ENCODE measurements at regions not wholly inside any gene's neighbourhood (a gene's known extent, or its start where the extent isn't known, plus 50 kb on each side); places are given as distances from the start of the nearest gene placed in this dataset.

GRCh38 chr1:116819081-116819480 is 64.9 kb downstream of the CD2 start:
- DNase-seq (ENCODE audit: low read depth, low spot score): no peak
- in situ Hi-C loops (cut with HindIII; ENCODE audit: low pct_unique_long_range_greater_than_20kb, low sequenced_read_pairs): no loop called here

- in situ Hi-C loops (cut with HindIII; ENCODE audit: low pct_unique_long_range_greater_than_20kb, low sequenced_read_pairs): no loop called here
- no peak for DNase-seq (ENCODE audit: low read depth, low spot score)
Measured at GRCh38 chr1:116820369-116820768, 66.1 kb downstream of the CD2 start.

- in situ Hi-C loops (cut with HindIII; ENCODE audit: low pct_unique_long_range_greater_than_20kb, low sequenced_read_pairs): no loop called here
- no peak for DNase-seq (ENCODE audit: low read depth, low spot score)
Measured at GRCh38 chr1:116821763-116822162, 67.5 kb downstream of the CD2 start.

- no peak for DNase-seq (ENCODE audit: low read depth, low spot score)
Measured at GRCh38 chr1:116824631-116825206, 70.5 kb downstream of the CD2 start.

GRCh38 chr1:116825207-116825719 is 71.0 kb downstream of the CD2 start:
- no peak for DNase-seq (ENCODE audit: low read depth, low spot score)
- in situ Hi-C loops (cut with HindIII; ENCODE audit: low pct_unique_long_range_greater_than_20kb, low sequenced_read_pairs): no loop called here

More at GRCh38 chr1:116824631-116825206, 70.5 kb downstream of the CD2 start:
- in situ Hi-C loops (cut with HindIII; ENCODE audit: low pct_unique_long_range_greater_than_20kb, low sequenced_read_pairs): no loop called here

DNA sequence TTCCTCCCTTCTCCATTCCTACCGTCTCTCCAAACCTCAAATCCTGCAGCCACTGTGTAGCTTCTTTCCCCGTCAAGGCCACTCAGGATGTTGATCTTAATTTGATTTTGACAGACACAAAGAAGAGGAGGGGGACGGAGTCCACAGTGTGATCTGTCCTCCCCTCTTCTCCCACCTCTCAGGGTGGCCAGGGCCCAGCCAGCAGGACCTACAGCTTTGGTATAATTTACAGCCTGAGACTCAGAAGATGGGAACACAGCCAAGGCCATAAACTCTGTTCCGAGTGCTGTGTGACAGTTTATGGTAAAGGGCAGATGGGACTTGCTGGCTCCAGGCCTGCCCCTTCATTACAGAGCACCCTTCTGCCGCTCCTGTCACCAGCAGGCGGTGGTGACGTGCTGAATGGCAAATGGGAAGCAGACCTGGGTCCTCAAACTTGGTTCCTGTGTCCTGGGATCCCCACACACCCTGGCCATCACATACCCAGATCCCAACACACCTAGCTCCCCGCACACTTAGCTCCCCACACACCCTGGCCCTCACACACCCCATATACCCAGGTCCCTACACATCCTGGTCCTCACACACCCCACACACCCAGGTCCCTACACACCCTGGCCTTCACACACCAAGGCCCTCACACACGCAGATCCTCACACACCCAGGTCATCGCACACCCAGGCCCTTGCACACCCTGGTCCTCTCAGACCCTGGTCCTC is 71.6 kb downstream of the CD2 start:
- in situ Hi-C loops (cut with HindIII; ENCODE audit: low pct_unique_long_range_greater_than_20kb, low sequenced_read_pairs): no loop called here
- DNase-seq (ENCODE audit: low read depth, low spot score): no peak

DNA sequence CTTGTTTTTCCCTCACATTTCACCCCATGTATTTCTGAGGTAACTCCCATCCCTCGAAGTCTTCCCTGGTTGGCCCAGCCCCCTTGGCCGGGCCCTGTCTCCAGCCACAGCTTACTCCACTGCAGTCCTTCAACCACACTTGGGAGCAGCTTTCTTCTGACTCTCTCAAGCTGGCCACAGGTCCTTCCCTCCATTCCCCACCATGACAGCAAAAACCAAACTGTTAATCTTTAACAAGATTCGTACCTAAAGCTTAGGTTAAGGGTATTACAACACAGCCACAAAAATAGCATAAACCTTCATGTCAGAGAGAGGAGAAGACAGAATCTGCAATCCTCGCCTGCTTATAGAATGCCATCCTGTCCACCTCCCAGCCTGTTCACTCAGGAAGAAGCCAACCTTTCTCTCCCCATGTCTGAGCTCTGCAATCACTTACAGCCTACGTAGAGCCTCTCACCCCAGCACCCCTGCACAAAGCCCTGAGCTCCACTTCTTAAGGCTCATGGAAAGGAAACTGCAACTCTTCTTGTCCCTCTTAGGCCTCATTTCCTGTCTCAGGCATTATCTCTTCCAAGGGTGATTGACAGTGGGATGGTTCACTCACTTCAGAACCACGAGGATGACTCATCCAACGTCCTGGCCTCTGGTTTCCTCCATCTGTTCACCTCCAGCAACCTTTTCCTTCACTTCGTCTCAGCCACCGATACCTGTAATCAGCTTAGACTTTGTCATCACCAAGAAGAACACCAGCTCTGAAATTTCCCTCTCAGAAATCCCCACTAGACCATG is 72.8 kb downstream of the CD2 start:
- in situ Hi-C loops (cut with HindIII; ENCODE audit: low pct_unique_long_range_greater_than_20kb, low sequenced_read_pairs): no loop called here
- no peak for DNase-seq (ENCODE audit: low read depth, low spot score)

- no peak for DNase-seq (ENCODE audit: low read depth, low spot score)
- in situ Hi-C loops (cut with HindIII; ENCODE audit: low pct_unique_long_range_greater_than_20kb, low sequenced_read_pairs): no loop called here
Measured at GRCh38 chr1:116827607-116828105, 73.4 kb downstream of the CD2 start.

GRCh38 chr1:116832308-116832931 is 77.3 kb upstream of the PTGFRN start:
- in situ Hi-C loops (cut with HindIII; ENCODE audit: low pct_unique_long_range_greater_than_20kb, low sequenced_read_pairs): no loop called here
- no peak for DNase-seq (ENCODE audit: low read depth, low spot score)

GRCh38 chr1:116832932-116833578 is 76.7 kb upstream of the PTGFRN start:
- in situ Hi-C loops (cut with HindIII; ENCODE audit: low pct_unique_long_range_greater_than_20kb, low sequenced_read_pairs): no loop called here
- no peak for DNase-seq (ENCODE audit: low read depth, low spot score)

- no peak for DNase-seq (ENCODE audit: low read depth, low spot score)
- in situ Hi-C loops (cut with HindIII; ENCODE audit: low pct_unique_long_range_greater_than_20kb, low sequenced_read_pairs): no loop called here
Measured at GRCh38 chr1:116833718-116834117, 76.0 kb upstream of the PTGFRN start.

DNA sequence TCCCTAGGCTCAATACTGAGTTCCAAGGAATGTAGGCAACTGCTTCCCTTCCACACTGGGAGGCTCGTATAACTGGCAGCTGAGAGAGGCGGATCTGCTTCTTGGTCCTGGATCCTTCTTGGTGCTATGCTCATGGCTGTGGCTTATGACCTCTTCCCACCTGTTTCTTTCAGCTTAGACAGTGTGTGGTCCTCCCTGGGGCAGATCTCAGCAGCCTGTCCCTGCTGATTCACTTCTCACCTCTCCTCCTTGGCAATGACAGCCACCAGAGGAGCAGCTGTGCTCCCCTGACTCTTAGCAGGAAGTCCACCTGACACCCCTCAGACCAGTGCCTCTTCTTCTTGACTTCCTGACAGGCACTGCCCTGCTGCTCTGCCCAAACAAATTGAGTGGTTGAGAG is 75.1 kb upstream of the PTGFRN start:
- DNase-seq (ENCODE audit: low read depth, low spot score): no peak
- in situ Hi-C loops (cut with HindIII; ENCODE audit: low pct_unique_long_range_greater_than_20kb, low sequenced_read_pairs): no loop called here

DNA sequence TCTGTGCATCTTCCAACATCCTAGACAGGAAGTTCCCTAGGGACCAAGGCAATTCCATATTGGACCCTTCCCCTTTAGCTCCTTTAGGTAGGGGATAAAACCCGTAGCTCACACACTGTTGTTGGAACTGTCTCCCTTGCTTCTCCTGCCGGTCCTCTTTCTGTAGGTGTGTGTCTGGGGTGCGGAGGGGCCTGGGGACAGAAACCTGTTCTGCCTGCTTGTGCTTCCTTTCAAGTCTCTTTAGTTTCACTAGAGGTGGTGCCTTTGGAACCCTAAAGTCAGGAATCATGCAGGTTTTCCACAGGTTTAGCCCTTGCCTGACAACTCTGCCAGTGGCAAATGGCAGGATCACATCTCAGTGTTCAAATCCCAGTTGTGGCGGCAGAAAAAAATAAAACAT is 74.6 kb upstream of the PTGFRN start:
- no peak for DNase-seq (ENCODE audit: low read depth, low spot score)
- in situ Hi-C loops (cut with HindIII; ENCODE audit: low pct_unique_long_range_greater_than_20kb, low sequenced_read_pairs): no loop called here

DNA sequence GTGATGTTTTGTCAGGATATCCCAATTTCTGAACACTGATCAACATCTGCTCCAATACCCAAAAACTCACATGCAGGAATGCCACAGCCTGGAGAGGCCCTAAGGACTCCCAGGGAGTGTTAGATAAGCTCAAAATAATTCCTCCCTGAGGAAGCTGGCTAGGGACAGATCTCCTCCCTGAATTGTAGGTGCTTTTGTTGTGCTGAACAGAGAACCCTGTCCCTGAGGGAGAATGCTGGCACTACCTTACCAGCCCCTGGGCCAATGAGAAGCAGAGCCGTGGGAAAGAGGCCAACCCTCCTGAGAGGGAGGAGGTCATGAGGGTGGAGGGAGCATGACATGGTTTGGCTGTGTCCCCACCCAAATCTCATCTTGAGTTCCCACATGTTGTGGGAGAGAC is 73.6 kb upstream of the PTGFRN start:
- in situ Hi-C loops (cut with HindIII; ENCODE audit: low pct_unique_long_range_greater_than_20kb, low sequenced_read_pairs): no loop called here

GRCh38 chr1:116841569-116842344 is 68.0 kb upstream of the PTGFRN start:
- no peak for DNase-seq (ENCODE audit: low read depth, low spot score)
- in situ Hi-C loops (cut with HindIII; ENCODE audit: low pct_unique_long_range_greater_than_20kb, low sequenced_read_pairs): no loop called here

More for the DNA sequence above, 73.6 kb upstream of the PTGFRN start:
- no peak for DNase-seq (ENCODE audit: low read depth, low spot score)

GRCh38 chr1:116842654-116843053 is 67.1 kb upstream of the PTGFRN start:
- peak; percentile 5 for DNase-seq (ENCODE audit: low read depth, low spot score)
- in situ Hi-C loops (cut with HindIII; ENCODE audit: low pct_unique_long_range_greater_than_20kb, low sequenced_read_pairs): no loop called here

DNA sequence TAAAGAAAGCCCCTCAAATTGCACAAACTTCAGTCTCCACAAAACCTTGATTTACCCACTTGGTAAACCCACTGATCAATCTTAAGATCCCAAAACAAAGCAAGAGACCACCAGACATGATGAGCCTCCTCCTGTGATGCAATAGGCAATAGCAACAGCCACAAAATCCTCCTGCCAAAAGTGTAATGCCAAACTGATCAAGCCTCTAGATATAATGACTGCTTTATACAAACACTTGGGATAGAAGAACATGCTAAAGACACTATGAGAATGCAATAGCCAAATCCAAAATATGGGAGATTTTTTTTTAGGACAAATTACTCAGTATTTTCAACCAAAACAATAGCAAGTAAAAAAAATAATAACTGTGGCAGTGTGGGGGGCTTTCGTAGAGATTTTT is 64.9 kb upstream of the PTGFRN start:
- DNase-seq (ENCODE audit: low read depth, low spot score): no peak
- in situ Hi-C loops (cut with HindIII; ENCODE audit: low pct_unique_long_range_greater_than_20kb, low sequenced_read_pairs): no loop called here
